Thyroid gland (tissue), 4 donors: ENCODE measurements at regions not wholly inside any gene's neighbourhood (a gene's known extent, or its start where the extent isn't known, plus 50 kb on each side); places are given as distances from the start of the nearest gene placed in this dataset.

Source experiments
- DNase-seq, 2 donors: peaks; one replicate each; pipeline ENCODE4 v3.0.0-alpha.2; 2019
- H3K27ac ChIP-seq, 3 donors: fragments of 200-600 bp; sonication (generic); 1 replicate in 2 of 3; 2 replicates in 1 of 3; pipeline ENCODE4 v1.5.1; 2016 to 2019; ENCODE audit warnings: mild to moderate bottlenecking in 1 of 3, moderate library complexity in 1 of 3
- H3K27me3 ChIP-seq: fragments of 200-600 bp; sonication (generic); one replicate; pipeline ENCODE4 v1.5.1; 2019
- H3K36me3 ChIP-seq, 2 donors: fragments of 200-600 bp; sonication (generic); one replicate each; pipeline ENCODE4 v1.5.1; 2016 to 2019
- H3K4me1 ChIP-seq, 2 donors: fragments of 200-600 bp; sonication (generic); one replicate each; pipeline ENCODE4 v1.5.1; 2017 to 2019
- H3K4me3 ChIP-seq, 3 donors: fragments of 200-600 bp; sonication (generic); replicated peaks in 1 of 3; 1 replicate in 2 of 3; 2 replicates in 1 of 3; pipeline ENCODE4 v1.5.1; 2016; ENCODE audit warnings: mild to moderate bottlenecking in 1 of 3
- H3K9me3 ChIP-seq: fragments of 200-600 bp; sonication (generic); one replicate; pipeline ENCODE4 v1.5.1; 2017
- CTCF ChIP-seq, 6 experiments: fragments of 200-600 bp in 3 of 6; fragments of 450-650 bp in 3 of 6; sonication (generic) in 3 of 6; IDR thresholded peaks; one replicate each; pipeline ENCODE4 v1.5.1; 2016 to 2019; ENCODE audit warnings: antibody characterized with exemption in 6 of 6, mild to moderate bottlenecking in 2 of 6, inconsistent platforms in 1 of 6, moderate library complexity in 1 of 6
- POLR2A ChIP-seq, 2 donors: fragments of 450-650 bp; IDR thresholded peaks; one replicate each; pipeline ENCODE4 v1.6.1; 2017; ENCODE audit warnings: antibody characterized with exemption in 2 of 2, mild to moderate bottlenecking in 2 of 2, moderate library complexity in 1 of 2
- WGBS, 2 donors: methylation state at CpG; one replicate each; pipeline ENCODE4 v1.1.5; 2017; 5-methylcytosine and 5-hydroxymethylcytosine counted together
- intact Hi-C: fragments of 100-400 bp; cut with DNase I; formaldehyde crosslinking; loops from one replicate; pipeline ENCODE4 v1.15.1; 2023

DNA sequence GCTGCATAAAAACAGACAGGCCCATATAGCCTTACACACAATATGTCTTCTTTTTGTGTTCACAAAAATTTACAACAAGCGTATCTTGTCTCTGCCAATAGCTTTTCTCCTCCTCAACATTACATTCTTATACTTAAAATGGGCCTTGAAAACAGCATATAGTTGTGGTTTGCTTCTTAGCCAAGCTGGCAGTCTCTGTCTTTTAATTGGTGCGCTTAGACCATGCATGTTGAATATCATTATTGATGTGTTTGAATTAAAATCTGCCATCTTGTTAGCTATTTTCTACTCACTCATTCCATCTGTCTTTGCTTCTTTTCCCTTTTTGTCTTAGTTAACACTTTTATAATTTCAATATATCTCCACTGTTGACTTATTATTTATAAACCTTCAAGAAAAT is 76.4 kb downstream of the ING1 start:
- DNase-seq, result no peak
- H3K4me3 ChIP-seq, result no peak overlapping the region
- H3K4me1 ChIP-seq, result no peaks in the 10 kb centered on the region
- 94 to 98% methylated on average over 2 of the region's 2 CpGs for WGBS, 2 donors
- H3K27me3 ChIP-seq, result no peaks in the 10 kb centered on the region
- intact Hi-C loops, result no loop called here
- H3K9me3 ChIP-seq, result no peaks in the 10 kb centered on the region
- TF ChIP-seq CTCF (IDR thresholded peaks at IDR 0.05), result no peak
- no peak for TF ChIP-seq POLR2A (IDR thresholded peaks at IDR 0.05)
- H3K36me3 ChIP-seq, result no peaks in the 10 kb centered on the region
- no peak overlapping the region for H3K27ac ChIP-seq

- Histone ChIP-seq H3K9me3 (no peaks in the 10 kb centered on the region), H3K4me3 (no peak overlapping the region), H3K36me3 (no peaks in the 10 kb centered on the region), H3K27me3 (no peaks in the 10 kb centered on the region), H3K27ac (no peak overlapping the region), H3K4me1 (no peaks in the 10 kb centered on the region)
- TF ChIP-seq POLR2A (IDR thresholded peaks at IDR 0.05), result no peak
- no peak for TF ChIP-seq CTCF (IDR thresholded peaks at IDR 0.05)
- intact Hi-C loops, result no loop called here
- no peak for DNase-seq
- WGBS, 2 donors, result 93% methylated on average over 3 of the region's 3 CpGs
These were observed 76.9 kb downstream of the ING1 start for GRCh38 chr13:110790371-110790770.

GRCh38 chr13:110794209-110794608 is 80.7 kb downstream of the ING1 start:
- Histone ChIP-seq H3K27ac (no peak overlapping the region), H3K4me1 (no peaks in the 10 kb centered on the region), H3K36me3 (no peaks in the 10 kb centered on the region), H3K27me3 (peaks cover 3% of the 10 kb centered on the region), H3K9me3 (no peaks in the 10 kb centered on the region), H3K4me3 (no peak overlapping the region)
- WGBS, 2 donors, result 87 to 92% methylated on average over 5 to 7 of the region's 7 CpGs
- TF ChIP-seq POLR2A (IDR thresholded peaks at IDR 0.05) (no peak), CTCF (IDR thresholded peaks at IDR 0.05) (no peak)
- no peak for DNase-seq
- intact Hi-C loops, result no loop called here

DNA sequence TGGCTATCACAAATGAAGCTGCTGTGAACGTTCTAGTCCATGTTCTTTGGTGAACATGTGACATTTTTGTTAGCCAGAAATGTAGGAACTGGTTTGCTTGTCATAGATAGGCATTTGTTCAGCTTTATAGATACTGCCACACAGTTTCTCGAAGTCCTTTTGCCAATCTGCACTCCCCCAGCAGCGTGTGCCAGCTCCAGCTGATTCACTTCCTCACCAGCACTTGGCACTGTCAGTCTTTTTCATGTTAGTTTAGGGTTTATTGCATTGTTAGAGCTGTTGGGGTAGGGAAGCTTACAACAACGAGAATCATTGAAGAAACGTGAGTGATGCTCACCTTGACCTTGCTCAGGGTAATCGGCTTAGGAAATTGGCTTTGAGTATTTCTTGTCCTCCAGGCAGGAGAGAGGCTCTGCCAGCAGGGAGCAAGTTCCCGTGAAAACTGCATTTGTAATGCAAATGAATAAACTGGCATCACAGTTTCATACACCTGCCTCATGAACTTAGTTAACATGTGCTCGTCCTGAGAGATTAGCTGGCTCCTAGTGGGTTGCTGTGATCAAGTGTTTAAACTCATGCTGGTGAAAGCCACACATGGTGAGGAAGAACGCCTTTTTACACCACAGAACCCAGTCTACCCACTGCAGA is 83.9 kb downstream of the ING1 start:
- no peak for TF ChIP-seq POLR2A (IDR thresholded peaks at IDR 0.05)
- TF ChIP-seq CTCF (IDR thresholded peaks at IDR 0.05), result no peak
- intact Hi-C loops, result no loop called here
- 65 to 66% methylated on average over 9 of the region's 9 CpGs for WGBS, 2 donors

DNA sequence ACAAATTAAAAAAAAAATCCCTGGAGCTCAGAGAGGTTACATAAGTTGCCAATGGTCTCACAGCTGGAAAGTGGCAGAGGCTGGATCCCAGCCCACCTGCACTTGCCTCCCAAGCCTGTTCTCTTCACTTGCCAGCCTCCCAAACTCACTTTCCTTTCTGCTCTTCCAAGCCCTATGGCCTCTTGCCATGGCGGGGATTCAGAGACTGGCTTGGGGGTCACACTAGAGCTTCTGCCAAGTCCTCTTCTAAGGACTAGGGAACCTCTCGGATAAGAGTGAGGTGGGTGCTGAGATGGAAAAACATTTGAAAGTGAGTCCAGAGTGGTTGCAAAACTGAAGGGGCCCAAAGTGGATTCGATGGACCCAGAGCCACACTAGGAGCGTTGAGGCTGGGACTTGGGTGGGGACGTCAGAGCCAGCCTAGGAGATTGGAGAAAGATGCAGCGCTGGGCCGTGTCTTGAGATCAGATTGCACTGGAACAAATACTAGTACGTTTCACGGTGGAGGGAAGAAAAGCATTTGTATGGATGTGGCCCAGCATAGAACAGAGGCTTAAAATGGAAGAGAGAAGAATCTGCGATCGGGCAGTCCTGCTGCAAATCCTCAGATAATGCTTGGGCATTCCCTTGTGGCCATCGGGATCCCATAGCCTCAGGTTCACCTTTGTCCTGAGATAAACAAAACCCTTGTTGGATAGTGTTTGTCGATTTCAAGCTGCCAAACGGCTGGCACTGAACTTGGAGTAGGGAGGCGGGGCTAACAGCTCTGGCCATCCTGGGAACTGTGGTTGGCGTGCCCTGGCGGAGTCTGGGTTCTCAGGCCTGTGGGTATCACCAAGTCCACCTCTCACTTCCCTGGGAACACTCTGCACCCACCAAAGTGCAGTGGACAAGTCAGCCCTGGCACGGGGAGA is 84.8 kb downstream of the ING1 start:
- TF ChIP-seq POLR2A (IDR thresholded peaks at IDR 0.05) (no peak), CTCF (IDR thresholded peaks at IDR 0.05) (no peak)
- H3K36me3 ChIP-seq, result no peaks in the 10 kb centered on the region
- no peak for DNase-seq
- H3K4me1 ChIP-seq, result no peaks in the 10 kb centered on the region
- no peak overlapping the region for H3K4me3 ChIP-seq
- H3K27ac ChIP-seq, result peak overlapping the region in 1 of 3 donors; percentile 35
- no peaks in the 10 kb centered on the region for H3K9me3 ChIP-seq
- peaks cover 3% of the 10 kb centered on the region for H3K27me3 ChIP-seq
- intact Hi-C loops, result no loop called here
- 80 to 82% methylated on average over 18 of the region's 18 CpGs for WGBS, 2 donors

More for the DNA sequence above, 83.9 kb downstream of the ING1 start:
- Histone ChIP-seq H3K4me1 (no peaks in the 10 kb centered on the region), H3K36me3 (no peaks in the 10 kb centered on the region), H3K4me3 (no peak overlapping the region), H3K27me3 (peaks cover 3% of the 10 kb centered on the region), H3K9me3 (no peaks in the 10 kb centered on the region), H3K27ac (no peak overlapping the region)
- no peak for DNase-seq
